Fibroblast of skin of left quadriceps (primary cell): ENCODE measurements at regions not wholly inside any gene's neighbourhood (a gene's known extent, or its start where the extent isn't known, plus 50 kb on each side); places are given as distances from the start of the nearest gene placed in this dataset.
"Not testable (repeated sequence)": the region's sequence is repeated elsewhere in the genome, so short reads cannot be mapped to it uniquely, and the experiment has no call there.

ENCODE experiments used
- DNase-seq, 2 experiments: peaks; one replicate each; pipeline ENCODE4 v3.0.0-alpha.2; 2013; ENCODE audit warnings: low read depth in 2 of 2

GRCh38 chr4:130760246-130760645 is 1664.3 kb downstream of the C4orf33 start:
- peak; percentile 7 to 9 for DNase-seq

GRCh38 chr4:130767384-130767783 is 1671.4 kb downstream of the C4orf33 start:
- DNase-seq = not testable (repeated sequence)

- not testable (repeated sequence) for DNase-seq
Measured at GRCh38 chr4:130772966-130773365, 1677.0 kb downstream of the C4orf33 start.

- peak in 1 of 2 experiments; percentile 4 for DNase-seq
Measured at GRCh38 chr4:130808492-130808891, 1712.5 kb downstream of the C4orf33 start.

- peak; percentile 4 to 6 for DNase-seq
Measured at GRCh38 chr4:130812117-130812765, 1716.3 kb downstream of the C4orf33 start.

- no peak for DNase-seq
Measured at GRCh38 chr4:130814896-130815295, 1718.9 kb downstream of the C4orf33 start.

- no peak for DNase-seq
Measured at GRCh38 chr4:130820448-130820847, 1724.5 kb downstream of the C4orf33 start.

- DNase-seq = peak; percentile 10 to 14
Measured at GRCh38 chr4:130825284-130825683, 1729.3 kb downstream of the C4orf33 start.

GRCh38 chr4:130850019-130850524 is 1754.1 kb downstream of the C4orf33 start:
- no peak for DNase-seq

- no peak for DNase-seq
Measured at GRCh38 chr4:130851107-130851506, 1755.2 kb downstream of the C4orf33 start.

GRCh38 chr4:130851932-130852331 is 1756.0 kb downstream of the C4orf33 start:
- no peak for DNase-seq

GRCh38 chr4:130855533-130855932 is 1759.6 kb downstream of the C4orf33 start:
- no peak for DNase-seq

- no peak for DNase-seq
Measured at GRCh38 chr4:130859991-130860390, 1764.0 kb downstream of the C4orf33 start.

- no peak for DNase-seq
Measured at GRCh38 chr4:130896920-130897319, 1801.0 kb downstream of the C4orf33 start.

GRCh38 chr4:130901321-130901720 is 1805.4 kb downstream of the C4orf33 start:
- DNase-seq = no peak

- no peak for DNase-seq
Measured at GRCh38 chr4:130922955-130923354, 1827.0 kb downstream of the C4orf33 start.

GRCh38 chr4:130955520-130955919 is 1859.6 kb downstream of the C4orf33 start:
- DNase-seq = no peak

- DNase-seq = no peak
Measured at GRCh38 chr4:130985371-130985770, 1889.4 kb downstream of the C4orf33 start.

- DNase-seq = no peak
Measured at GRCh38 chr4:130995988-130996387, 1900.0 kb downstream of the C4orf33 start.

- DNase-seq = no peak
Measured at GRCh38 chr4:131001371-131001770, 1905.4 kb downstream of the C4orf33 start.

GRCh38 chr4:131002132-131002531 is 1906.2 kb downstream of the C4orf33 start:
- DNase-seq = no peak

GRCh38 chr4:131006388-131006787 is 1910.4 kb downstream of the C4orf33 start:
- no peak for DNase-seq

GRCh38 chr4:131011961-131012360 is 1916.0 kb downstream of the C4orf33 start:
- DNase-seq = not testable (repeated sequence)

- DNase-seq = no peak
Measured at GRCh38 chr4:131013226-131013625, 1917.3 kb downstream of the C4orf33 start.
